HepG2 (cell line): ENCODE measurements at regions not wholly inside any gene's neighbourhood (a gene's known extent, or its start where the extent isn't known, plus 50 kb on each side); places are given as distances from the start of the nearest gene placed in this dataset.

ENCODE experiments used
- IRF2 ChIP-seq: IDR thresholded peaks from 2 replicates; pipeline ENCODE4 v1.6.1; 2018; ENCODE audit warnings: missing genetic modification reagents, missing compliant biosample characterization
- KLF16 ChIP-seq, 2 experiments: sonication (generic) in 1 of 2; formaldehyde crosslinking in 1 of 2; IDR thresholded peaks; 2 replicates each; pipeline versions ENCODE4 v1.6.1 to v1.8.0; 2016 to 2023; ENCODE audit warnings: missing genetic modification reagents in 2 of 2, missing compliant biosample characterization in 1 of 2
- NFYB ChIP-seq: sonication (generic); formaldehyde crosslinking; IDR thresholded peaks from 2 replicates; pipeline ENCODE4 v1.4.0; 2020; ENCODE audit warnings: missing genetic modification reagents
- PAXIP1 ChIP-seq: sonication (generic); formaldehyde crosslinking; conservative IDR thresholded peaks from 2 replicates; pipeline ENCODE4 v1.4.0; 2020; ENCODE audit warnings: mild to moderate bottlenecking, missing genetic modification reagents, moderate library complexity
- PCBP2 ChIP-seq: fragments of 200-400 bp; formaldehyde crosslinking; optimal IDR thresholded peaks from 2 replicates; pipeline ENCODE3; 2018; ENCODE audit warnings: low read length, low read depth; ENCODE audit not compliant: poor library complexity, severe bottlenecking
- SNAPC2 ChIP-seq: sonication (generic); formaldehyde crosslinking; IDR thresholded peaks from 2 replicates; pipeline ENCODE4 v1.8.1; 2022; ENCODE audit warnings: mild to moderate bottlenecking, missing genetic modification reagents
- SNRNP70 ChIP-seq: fragments of 200-400 bp; formaldehyde crosslinking; IDR thresholded peaks from 2 replicates; pipeline ENCODE4 v1.6.1; 2017; ENCODE audit warnings: mild to moderate bottlenecking, low read depth, low read length, moderate library complexity
- TARDBP ChIP-seq: sonication (generic); formaldehyde crosslinking; IDR thresholded peaks from 2 replicates; pipeline ENCODE4 v1.8.0; 2022; ENCODE audit warnings: mild to moderate bottlenecking, missing genetic modification reagents
- TBX3 ChIP-seq: fragments of 450-650 bp; IDR thresholded peaks from 2 replicates; pipeline ENCODE4 v1.6.1; 2017; ENCODE audit warnings: antibody characterized with exemption, mild to moderate bottlenecking, inconsistent platforms, borderline replicate concordance
- THYN1 ChIP-seq: sonication (generic); formaldehyde crosslinking; IDR thresholded peaks from 2 replicates; pipeline ENCODE4 v1.8.1; 2023; ENCODE audit warnings: low read depth, mild to moderate bottlenecking, moderate library complexity, missing genetic modification reagents, borderline replicate concordance
- TRAFD1 ChIP-seq: sonication (generic); formaldehyde crosslinking; IDR thresholded peaks from 2 replicates; pipeline ENCODE4 v1.5.1; 2020; ENCODE audit warnings: missing genetic modification reagents, mild to moderate bottlenecking, borderline replicate concordance
- ZBTB39 ChIP-seq: sonication (generic); formaldehyde crosslinking; IDR thresholded peaks from 2 replicates; pipeline ENCODE4 v1.5.0; 2020; ENCODE audit warnings: missing genetic modification reagents
- ZBTB49 ChIP-seq: sonication (generic); formaldehyde crosslinking; IDR thresholded peaks from 2 replicates; pipeline ENCODE4 v1.4.0; 2020; ENCODE audit warnings: missing genetic modification reagents, borderline replicate concordance
- ZFP1 ChIP-seq: IDR thresholded peaks from 2 replicates; pipeline ENCODE4 v1.6.1; 2016
- ZFP36L2 ChIP-seq: sonication (generic); formaldehyde crosslinking; IDR thresholded peaks from 2 replicates; pipeline ENCODE4 v1.4.0; 2020; ENCODE audit warnings: missing genetic modification reagents
- ZNF180 ChIP-seq: sonication (generic); formaldehyde crosslinking; IDR thresholded peaks from 2 replicates; pipeline ENCODE4 v1.4.0; 2020; ENCODE audit warnings: low read depth, missing genetic modification reagents, borderline replicate concordance
- ZNF350 ChIP-seq: sonication (generic); formaldehyde crosslinking; IDR thresholded peaks from 2 replicates; pipeline ENCODE4 v1.4.0; 2020; ENCODE audit warnings: mild to moderate bottlenecking, low read depth, missing genetic modification reagents, borderline replicate concordance
- ZNF558 ChIP-seq: sonication (generic); formaldehyde crosslinking; IDR thresholded peaks from 2 replicates; pipeline ENCODE4 v1.9.0; 2022; ENCODE audit warnings: mild to moderate bottlenecking, missing genetic modification reagents, borderline replicate concordance
- ZNF569 ChIP-seq: sonication (generic); formaldehyde crosslinking; IDR thresholded peaks from 2 replicates; pipeline ENCODE4 v1.5.0; 2020; ENCODE audit warnings: mild to moderate bottlenecking, missing genetic modification reagents, moderate library complexity, borderline replicate concordance
- ZNF616 ChIP-seq: sonication (generic); formaldehyde crosslinking; IDR thresholded peaks from 2 replicates; pipeline ENCODE4 v1.5.0; 2020; ENCODE audit warnings: low read depth, mild to moderate bottlenecking, missing genetic modification reagents
- ZNF75D ChIP-seq: sonication (generic); formaldehyde crosslinking; IDR thresholded peaks from 2 replicates; pipeline ENCODE4 v1.8.1; 2023; ENCODE audit warnings: missing genetic modification reagents, mild to moderate bottlenecking, borderline replicate concordance
- ZNF777 ChIP-seq: sonication (generic); formaldehyde crosslinking; IDR thresholded peaks from 2 replicates; pipeline ENCODE4 v1.4.0; 2020; ENCODE audit warnings: missing genetic modification reagents

- TF ChIP-seq SNRNP70 (no peak), ZNF75D (CRISPR knock-in tag) (no peak), TRAFD1 (CRISPR knock-in tag) (no peak), PAXIP1 (peak; percentile 62), KLF16 (CRISPR knock-in tag; IDR thresholded peaks at IDR 0.05) (no peak), IRF2 (CRISPR knock-in tag) (peak; percentile 71), ZNF616 (CRISPR knock-in tag) (no peak), ZNF569 (CRISPR knock-in tag) (no peak), ZBTB39 (CRISPR knock-in tag) (no peak), ZFP1 (CRISPR knock-in tag) (no peak), TBX3 (no peak), PCBP2 (no peak), ZBTB49 (CRISPR knock-in tag) (no peak), TARDBP (no peak), ZNF558 (no peak), SNAPC2 (CRISPR knock-in tag) (no peak), THYN1 (CRISPR knock-in tag) (no peak), ZFP36L2 (CRISPR knock-in tag) (no peak), ZNF350 (CRISPR knock-in tag) (peak; percentile 18; the same call in 1 of the 2 replicates), NFYB (CRISPR knock-in tag) (no peak), ZNF777 (CRISPR knock-in tag) (no peak), ZNF180 (CRISPR knock-in tag) (no peak)
Measured at GRCh38 chr1:67552336-67552759, 122.1 kb upstream of the SERBP1 start (continued).
